RWPE2 (cell line): ENCODE measurements at regions not wholly inside any gene's neighbourhood (a gene's known extent, or its start where the extent isn't known, plus 50 kb on each side); places are given as distances from the start of the nearest gene placed in this dataset.

Experiments used
- ATAC-seq: fragments of 200-7000 bp; cut with Tn5 transposase; 3 replicates; pipeline ENCODE4 v1.9.1; 2021; ENCODE audit warnings: low read depth
- DNase-seq: peaks from one replicate; pipeline ENCODE4 v3.0.0-alpha.2; 2020; ENCODE audit warnings: low spot score
- H3K27ac ChIP-seq: fragments of 450-650 bp; 2 replicates; pipeline ENCODE4 v1.5.1; 2017; ENCODE audit warnings: mild to moderate bottlenecking; ENCODE audit not compliant: poor library complexity, severe bottlenecking
- H3K27me3 ChIP-seq: fragments of 250-450 bp; sonication (Bioruptor Pico); 2 replicates; pipeline ENCODE4 v1.5.1; 2021; ENCODE audit warnings: mild to moderate bottlenecking, moderate library complexity; ENCODE audit not compliant: insufficient read depth, poor library complexity, severe bottlenecking
- H3K36me3 ChIP-seq: fragments of 250-450 bp; sonication (Bioruptor Pico); 2 replicates; pipeline ENCODE4 v1.5.1; 2020; ENCODE audit warnings: low read depth, mild to moderate bottlenecking, moderate library complexity
- H3K4me1 ChIP-seq: fragments of 250-450 bp; sonication (Bioruptor Pico); 2 replicates; pipeline ENCODE4 v1.5.1; 2021; ENCODE audit warnings: mild to moderate bottlenecking, moderate library complexity; ENCODE audit not compliant: insufficient read depth, poor library complexity, severe bottlenecking
- H3K4me3 ChIP-seq: fragments of 250-450 bp; sonication (Bioruptor Pico); 2 replicates; pipeline ENCODE4 v1.5.1; 2021; ENCODE audit warnings: mild to moderate bottlenecking, moderate library complexity; ENCODE audit not compliant: severe bottlenecking
- H3K9me3 ChIP-seq: fragments of 250-450 bp; sonication (Bioruptor Pico); 2 replicates; pipeline ENCODE4 v1.5.1; 2021; ENCODE audit warnings: mild to moderate bottlenecking, moderate library complexity; ENCODE audit not compliant: severe bottlenecking
- TF ChIP-seq, protein P1 (sequence below): fragments of 450-650 bp; IDR thresholded peaks from one replicate; pipeline ENCODE4 v1.5.1; 2017; ENCODE audit warnings: mild to moderate bottlenecking, moderate library complexity; ENCODE audit not compliant: poor library complexity, severe bottlenecking

- TF ChIP-seq, protein P1, sequence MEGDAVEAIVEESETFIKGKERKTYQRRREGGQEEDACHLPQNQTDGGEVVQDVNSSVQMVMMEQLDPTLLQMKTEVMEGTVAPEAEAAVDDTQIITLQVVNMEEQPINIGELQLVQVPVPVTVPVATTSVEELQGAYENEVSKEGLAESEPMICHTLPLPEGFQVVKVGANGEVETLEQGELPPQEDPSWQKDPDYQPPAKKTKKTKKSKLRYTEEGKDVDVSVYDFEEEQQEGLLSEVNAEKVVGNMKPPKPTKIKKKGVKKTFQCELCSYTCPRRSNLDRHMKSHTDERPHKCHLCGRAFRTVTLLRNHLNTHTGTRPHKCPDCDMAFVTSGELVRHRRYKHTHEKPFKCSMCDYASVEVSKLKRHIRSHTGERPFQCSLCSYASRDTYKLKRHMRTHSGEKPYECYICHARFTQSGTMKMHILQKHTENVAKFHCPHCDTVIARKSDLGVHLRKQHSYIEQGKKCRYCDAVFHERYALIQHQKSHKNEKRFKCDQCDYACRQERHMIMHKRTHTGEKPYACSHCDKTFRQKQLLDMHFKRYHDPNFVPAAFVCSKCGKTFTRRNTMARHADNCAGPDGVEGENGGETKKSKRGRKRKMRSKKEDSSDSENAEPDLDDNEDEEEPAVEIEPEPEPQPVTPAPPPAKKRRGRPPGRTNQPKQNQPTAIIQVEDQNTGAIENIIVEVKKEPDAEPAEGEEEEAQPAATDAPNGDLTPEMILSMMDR, result no peak
- no peak overlapping the region for H3K4me3 ChIP-seq
- no peaks in the 10 kb centered on the region for H3K4me1 ChIP-seq
- ATAC-seq (0 out of 3 replicates have a peak, but pooled peaks have one; percentile 41), DNase-seq (no peak)
- no peak overlapping the region for H3K27ac ChIP-seq
- H3K9me3 ChIP-seq, result peaks cover 2% of the 10 kb centered on the region
- H3K36me3 ChIP-seq, result no peaks in the 10 kb centered on the region
- no peaks in the 10 kb centered on the region for H3K27me3 ChIP-seq
These were observed 160.0 kb downstream of the HNRNPD start for GRCh38 chr4:82213485-82214417.

DNA sequence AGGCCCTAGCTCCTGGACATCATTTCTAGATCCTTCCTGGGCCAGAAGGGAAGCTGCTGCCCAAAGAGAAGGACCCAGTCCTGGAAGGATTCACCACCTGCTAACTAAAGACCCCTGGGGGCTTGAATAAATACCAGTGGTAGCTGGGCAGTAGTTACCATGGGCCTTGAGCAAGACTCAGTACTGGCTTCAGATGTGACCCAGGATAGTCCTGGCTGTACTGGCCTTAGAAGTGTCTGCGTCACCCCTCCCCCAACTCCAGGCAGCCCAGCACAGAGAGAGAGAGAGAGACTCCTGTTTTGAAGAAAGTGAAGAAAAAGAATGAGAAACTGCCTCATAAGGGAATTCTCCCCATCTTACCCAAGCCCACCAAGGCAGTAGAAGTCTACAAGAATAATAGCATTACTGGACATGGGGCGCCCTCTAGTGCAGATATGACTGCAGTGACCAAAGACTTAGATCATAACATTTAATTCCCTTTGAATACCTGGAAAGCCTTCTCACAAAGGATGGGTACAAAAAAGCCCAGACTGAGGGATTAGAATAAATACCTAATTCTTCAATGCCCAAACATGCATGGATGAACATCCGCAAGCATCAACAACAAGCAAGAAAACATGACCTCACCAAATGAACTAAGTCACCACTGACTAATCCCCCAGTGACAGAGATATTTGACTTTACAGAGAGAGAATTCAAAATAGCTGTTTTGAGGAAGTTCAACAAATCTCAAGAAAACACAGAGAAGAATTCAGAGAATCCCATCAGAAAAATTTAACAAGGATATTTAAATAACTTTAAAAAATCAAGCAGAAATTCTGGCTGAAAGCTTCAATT is 171.8 kb downstream of the HNRNPD start:
- Histone ChIP-seq H3K4me1 (no peaks in the 10 kb centered on the region), H3K27me3 (no peaks in the 10 kb centered on the region), H3K27ac (no peak overlapping the region), H3K4me3 (no peak overlapping the region), H3K9me3 (no peaks in the 10 kb centered on the region), H3K36me3 (no peaks in the 10 kb centered on the region)
- TF ChIP-seq, protein P1, result peak; percentile 69
- ATAC-seq (peak; percentile 55; the same call in 1 of the 3 replicates), DNase-seq (no peak)

DNA sequence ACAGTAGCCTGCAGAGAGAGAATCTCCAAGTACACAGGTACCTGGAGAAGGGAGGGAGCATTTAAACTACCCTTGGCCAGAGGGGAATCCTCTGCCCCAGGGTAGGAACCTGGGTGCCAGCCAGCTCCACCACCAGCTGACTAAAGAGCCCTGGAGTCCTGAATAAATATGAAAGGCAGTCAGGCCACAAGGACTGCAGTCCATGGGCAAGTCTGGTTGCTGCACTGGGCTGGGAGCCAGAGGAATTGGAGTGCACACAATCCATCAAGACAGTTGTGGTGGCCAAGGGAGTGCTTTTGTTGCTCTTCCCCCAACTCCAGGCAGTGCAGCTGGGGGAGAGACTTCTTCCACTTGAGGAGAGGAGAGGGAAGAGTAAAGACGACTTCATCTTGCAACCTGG is 172.5 kb downstream of the HNRNPD start:
- ATAC-seq (peak; percentile 29; the same call in 1 of the 3 replicates), DNase-seq (no peak)
- Histone ChIP-seq H3K9me3 (no peaks in the 10 kb centered on the region), H3K4me3 (no peak overlapping the region), H3K4me1 (no peaks in the 10 kb centered on the region), H3K36me3 (no peaks in the 10 kb centered on the region), H3K27me3 (no peaks in the 10 kb centered on the region), H3K27ac (no peak overlapping the region)
- TF ChIP-seq, protein P1, result no peak

- DNase-seq (no peak), ATAC-seq (no peak)
- Histone ChIP-seq H3K9me3 (no peaks in the 10 kb centered on the region), H3K4me1 (no peaks in the 10 kb centered on the region), H3K4me3 (no peak overlapping the region), H3K27me3 (no peaks in the 10 kb centered on the region), H3K36me3 (no peaks in the 10 kb centered on the region), H3K27ac (no peak overlapping the region)
- TF ChIP-seq, protein P1, result no peak
These were observed 173.7 kb downstream of the HNRNPD start for GRCh38 chr4:82200046-82200445.
